NOMO-1 treated with DMSO at 0.1 percent for 48 hours (cell line): ENCODE measurements at regions not wholly inside any gene's neighbourhood (a gene's known extent, or its start where the extent isn't known, plus 50 kb on each side); places are given as distances from the start of the nearest gene placed in this dataset.

Experiments
- DNase-seq: peaks from one replicate; lab custom pipeline; 2025; ENCODE audit not compliant: unreplicated experiment; lab: John Stamatoyannopoulos, UW

GRCh38 chr10:83848677-83849076 lies 290.6 kb upstream of the GHITM start:
- no peak for DNase-seq

GRCh38 chr10:83849150-83849549 lies 290.2 kb upstream of the GHITM start:
- DNase-seq, result no peak

GRCh38 chr10:83852146-83852545 lies 287.2 kb upstream of the GHITM start:
- no peak for DNase-seq

- no peak for DNase-seq
Measured at GRCh38 chr10:83862723-83863122, 276.6 kb upstream of the GHITM start.

- no peak for DNase-seq
Measured at GRCh38 chr10:83863283-83863966, 275.9 kb upstream of the GHITM start.

GRCh38 chr10:83869898-83870297 lies 269.4 kb upstream of the GHITM start:
- DNase-seq, result no peak

- DNase-seq, result peak; percentile 59
Measured at GRCh38 chr10:83871187-83872081, 267.9 kb upstream of the GHITM start.

GRCh38 chr10:83880252-83880791 lies 259.0 kb upstream of the GHITM start:
- DNase-seq, result no peak

GRCh38 chr10:83881661-83882060 lies 257.6 kb upstream of the GHITM start:
- DNase-seq, result no peak

GRCh38 chr10:83886871-83887270 lies 252.4 kb upstream of the GHITM start:
- DNase-seq, result no peak

- DNase-seq, result no peak
Measured at GRCh38 chr10:83892737-83893136, 246.6 kb upstream of the GHITM start.

- no peak for DNase-seq
Measured at GRCh38 chr10:83896219-83896618, 243.1 kb upstream of the GHITM start.

GRCh38 chr10:83897626-83898025 lies 241.7 kb upstream of the GHITM start:
- DNase-seq, result no peak

- DNase-seq, result peak; percentile 2
Measured at GRCh38 chr10:83908506-83908905, 230.8 kb upstream of the GHITM start.

GRCh38 chr10:83909001-83909400 lies 230.3 kb upstream of the GHITM start:
- DNase-seq, result no peak

GRCh38 chr10:83915801-83916200 lies 223.5 kb upstream of the GHITM start:
- DNase-seq, result no peak

GRCh38 chr10:83917537-83918506 lies 221.5 kb upstream of the GHITM start:
- peak; percentile 84 for DNase-seq

GRCh38 chr10:83919187-83919586 lies 220.1 kb upstream of the GHITM start:
- DNase-seq, result no peak

- no peak for DNase-seq
Measured at GRCh38 chr10:83921984-83922860, 217.1 kb upstream of the GHITM start.

GRCh38 chr10:83925133-83925532 lies 214.2 kb upstream of the GHITM start:
- no peak for DNase-seq
